GM12874 (cell line): ENCODE measurements at regions not wholly inside any gene's neighbourhood (a gene's known extent, or its start where the extent isn't known, plus 50 kb on each side); places are given as distances from the start of the nearest gene placed in this dataset.

ENCODE experiments used
- TF ChIP-seq, protein P1 (sequence below): IDR thresholded peaks from 2 replicates; pipeline ENCODE4 v1.5.1; 2011; ENCODE audit warnings: low read depth, mild to moderate bottlenecking, control low read depth, low read length, moderate library complexity; ENCODE audit not compliant: insufficient read depth

DNA sequence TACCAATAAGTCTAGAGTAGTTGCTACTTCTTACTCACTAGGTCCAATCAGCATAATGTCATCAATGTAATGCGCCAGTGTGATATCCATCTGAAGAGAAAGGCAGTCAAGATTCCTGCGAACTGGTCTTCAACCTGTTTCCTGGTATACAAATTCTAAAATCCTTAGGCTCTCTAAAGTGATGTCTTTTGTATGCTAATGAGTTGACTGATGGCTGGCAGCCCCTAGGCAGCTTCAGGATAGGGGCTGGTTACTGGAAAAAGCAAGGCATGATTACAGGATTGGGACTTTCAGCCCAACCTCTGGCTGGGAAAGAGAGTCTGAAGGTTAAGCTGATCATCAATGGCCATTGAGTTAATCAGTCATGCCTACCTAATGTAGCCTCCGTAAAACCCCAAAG, 250.2 kb upstream of the PTER start:
- TF ChIP-seq, protein P1, sequence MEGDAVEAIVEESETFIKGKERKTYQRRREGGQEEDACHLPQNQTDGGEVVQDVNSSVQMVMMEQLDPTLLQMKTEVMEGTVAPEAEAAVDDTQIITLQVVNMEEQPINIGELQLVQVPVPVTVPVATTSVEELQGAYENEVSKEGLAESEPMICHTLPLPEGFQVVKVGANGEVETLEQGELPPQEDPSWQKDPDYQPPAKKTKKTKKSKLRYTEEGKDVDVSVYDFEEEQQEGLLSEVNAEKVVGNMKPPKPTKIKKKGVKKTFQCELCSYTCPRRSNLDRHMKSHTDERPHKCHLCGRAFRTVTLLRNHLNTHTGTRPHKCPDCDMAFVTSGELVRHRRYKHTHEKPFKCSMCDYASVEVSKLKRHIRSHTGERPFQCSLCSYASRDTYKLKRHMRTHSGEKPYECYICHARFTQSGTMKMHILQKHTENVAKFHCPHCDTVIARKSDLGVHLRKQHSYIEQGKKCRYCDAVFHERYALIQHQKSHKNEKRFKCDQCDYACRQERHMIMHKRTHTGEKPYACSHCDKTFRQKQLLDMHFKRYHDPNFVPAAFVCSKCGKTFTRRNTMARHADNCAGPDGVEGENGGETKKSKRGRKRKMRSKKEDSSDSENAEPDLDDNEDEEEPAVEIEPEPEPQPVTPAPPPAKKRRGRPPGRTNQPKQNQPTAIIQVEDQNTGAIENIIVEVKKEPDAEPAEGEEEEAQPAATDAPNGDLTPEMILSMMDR: no peak

DNA sequence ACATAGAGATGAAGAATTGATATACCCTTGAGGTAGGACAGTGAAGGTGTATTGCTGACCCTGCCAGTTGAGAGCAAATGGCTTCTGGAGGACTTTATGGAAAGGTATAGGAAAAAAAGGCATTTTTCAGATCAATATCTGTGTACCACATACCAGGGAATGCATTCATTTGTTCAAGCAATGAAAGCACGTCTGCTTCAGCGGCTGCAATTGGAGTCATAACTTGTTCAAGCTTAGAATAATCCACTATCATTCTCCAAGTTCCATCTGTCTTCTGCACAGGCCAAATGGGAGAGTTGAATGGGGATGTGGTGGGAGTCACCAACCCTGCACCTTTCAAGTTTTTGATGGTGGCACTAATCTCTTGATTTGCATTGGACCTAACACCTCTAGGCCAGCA, 249.6 kb upstream of the PTER start:
- TF ChIP-seq, protein P1: no peak

DNA sequence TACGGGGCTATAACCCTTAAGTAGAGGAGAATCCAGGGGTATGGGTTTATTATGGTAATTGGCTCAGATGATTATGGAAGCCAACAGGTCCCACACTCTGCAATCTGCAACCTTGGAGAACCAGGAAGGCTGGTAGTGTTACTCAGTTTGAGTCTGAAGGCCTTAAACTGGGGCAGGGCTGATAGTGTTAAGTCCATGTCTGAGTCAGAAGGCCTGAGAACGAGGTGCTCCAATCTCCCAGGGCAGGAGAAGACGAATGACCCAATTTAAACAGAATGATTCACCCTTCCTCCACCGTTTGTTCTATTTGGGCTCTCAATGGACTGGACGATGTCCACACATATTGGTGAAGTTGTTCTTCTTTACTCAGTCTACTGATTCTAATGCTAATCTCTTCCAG, 244.5 kb upstream of the PTER start:
- TF ChIP-seq, protein P1: no peak

DNA sequence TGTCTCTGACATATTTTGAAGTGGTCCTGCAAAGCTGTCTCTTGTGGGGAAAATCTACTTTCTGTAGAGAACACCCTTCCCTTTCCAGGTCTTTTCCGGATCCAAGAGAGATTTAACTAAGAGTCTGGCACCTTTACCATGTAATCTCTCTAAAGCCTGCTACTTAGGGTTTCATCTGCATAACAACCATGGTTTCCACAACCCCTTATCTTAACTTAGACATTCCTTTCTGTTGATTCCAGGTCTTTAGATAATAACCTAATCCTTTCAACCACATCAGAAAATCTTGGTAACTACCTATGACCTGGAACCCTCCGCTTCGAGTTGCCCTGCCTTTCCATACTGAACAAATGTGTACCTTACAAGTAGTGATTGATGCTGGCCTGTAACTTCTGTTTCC, 243.6 kb upstream of the PTER start:
- TF ChIP-seq, protein P1: no peak

DNA sequence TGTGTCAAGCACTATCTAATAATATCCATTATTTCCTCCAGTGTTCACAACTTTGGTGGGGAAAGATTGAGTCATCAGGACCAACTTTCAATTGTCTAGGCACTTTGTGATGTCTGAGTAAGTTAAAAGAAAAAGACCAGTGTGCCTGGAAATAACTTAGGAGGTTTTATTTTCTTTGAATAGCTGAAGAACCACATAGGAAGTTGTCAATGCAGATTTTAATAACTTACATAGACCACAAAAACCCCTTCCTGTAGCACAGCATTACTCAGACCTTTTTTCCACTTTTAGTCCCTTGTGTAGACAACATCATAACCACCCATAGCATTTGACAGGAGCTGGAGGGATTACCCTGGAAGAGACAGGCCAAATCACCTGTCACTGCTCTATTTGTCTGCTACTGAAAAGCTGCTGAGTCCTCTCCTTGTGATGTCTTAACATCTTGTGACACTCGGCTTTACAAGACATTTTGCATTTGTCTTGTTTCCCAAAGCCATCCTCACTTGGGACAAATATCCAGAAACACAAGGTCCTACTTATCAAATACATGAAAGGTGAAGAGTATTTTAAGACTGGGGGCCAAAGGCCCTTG, 241.5 kb upstream of the PTER start:
- TF ChIP-seq, protein P1: no peak

DNA sequence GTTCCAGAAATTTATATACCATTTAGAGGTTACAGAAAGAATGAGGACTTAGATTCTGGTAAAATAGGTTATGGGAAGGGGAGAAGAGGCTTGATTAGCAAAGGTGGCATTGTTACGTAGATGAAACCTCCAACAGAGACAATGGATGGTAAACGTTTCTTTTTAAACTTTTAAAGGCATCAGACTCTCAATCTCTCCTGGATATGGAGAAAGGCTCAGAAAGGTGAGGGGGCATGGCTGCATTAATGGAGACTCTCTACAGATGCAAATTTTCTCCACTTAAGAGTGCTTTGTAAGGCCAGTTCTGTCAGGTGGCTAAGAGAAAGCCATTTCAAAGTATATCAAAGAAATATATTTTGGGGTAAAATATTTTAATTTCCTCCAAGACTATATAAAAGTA, 240.9 kb upstream of the PTER start:
- TF ChIP-seq, protein P1: no peak

DNA sequence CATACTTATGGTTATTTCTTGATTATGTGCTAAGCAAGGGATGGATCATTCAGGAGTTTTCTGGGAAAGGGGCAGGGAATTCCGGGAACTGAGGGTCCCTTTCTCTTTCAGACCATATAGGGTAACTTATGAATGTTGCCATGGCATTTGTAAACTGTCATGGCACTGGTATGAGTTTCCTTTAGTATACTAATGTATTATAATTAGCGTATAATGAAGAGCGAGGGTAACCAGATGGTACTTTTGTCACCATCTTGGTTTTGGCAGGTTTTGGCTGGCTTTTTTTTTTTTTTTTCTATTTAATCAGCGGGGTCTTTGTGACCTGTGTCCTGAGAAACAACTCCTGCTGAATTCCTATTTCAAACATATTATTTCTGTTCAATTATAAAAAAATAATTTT, 237.6 kb upstream of the PTER start:
- TF ChIP-seq, protein P1: no peak

DNA sequence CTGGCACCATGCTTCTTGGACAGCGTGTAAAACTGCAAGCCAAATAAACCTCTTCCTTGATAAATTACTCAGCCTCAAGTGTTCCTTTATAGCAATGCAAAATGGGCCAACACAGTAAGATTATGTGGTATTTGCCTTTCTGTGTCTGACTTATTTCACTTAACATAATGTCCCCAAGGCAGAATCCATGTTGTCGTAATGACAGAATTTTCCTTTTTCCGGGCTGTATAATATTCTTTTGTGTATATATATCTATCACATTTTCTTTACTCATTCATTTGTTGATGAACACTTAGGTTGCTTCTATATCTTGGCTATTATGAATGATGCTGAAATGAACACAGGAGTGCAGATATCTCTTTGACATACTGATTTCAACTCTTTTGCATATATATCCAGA, 209.1 kb upstream of the PTER start:
- TF ChIP-seq, protein P1: no peak
